SH-SY5Y (cell line): ENCODE measurements at regions not wholly inside any gene's neighbourhood (a gene's known extent, or its start where the extent isn't known, plus 50 kb on each side); places are given as distances from the start of the nearest gene placed in this dataset.

Experiments
- GATA2 ChIP-seq: IDR thresholded peaks from 2 replicates; pipeline ENCODE4 v1.6.1; 2011; ENCODE audit warnings: mild to moderate bottlenecking, low read depth, low read length
- GATA3 ChIP-seq: IDR thresholded peaks from 2 replicates; pipeline ENCODE4 v1.6.1; 2011; ENCODE audit warnings: low read depth, mild to moderate bottlenecking, low read length, moderate library complexity

- no peak for TF ChIP-seq GATA3
- TF ChIP-seq GATA2 = no peak
Observed at GRCh38 chr2:41935002-41935401, 112.8 kb upstream of the PKDCC start.
